Hematopoietic multipotent progenitor cell treated with erythropoietin and hydrocortisone succinate and interleukin-3 and kit ligand, for 17 days (in vitro differentiated cells): ENCODE measurements at regions not wholly inside any gene's neighbourhood (a gene's known extent, or its start where the extent isn't known, plus 50 kb on each side); places are given as distances from the start of the nearest gene placed in this dataset.

Experiments used
- DNase-seq: peaks from one replicate; pipeline ENCODE4 v3.0.0-alpha.2; 2015; ENCODE audit warnings: low spot score

DNA sequence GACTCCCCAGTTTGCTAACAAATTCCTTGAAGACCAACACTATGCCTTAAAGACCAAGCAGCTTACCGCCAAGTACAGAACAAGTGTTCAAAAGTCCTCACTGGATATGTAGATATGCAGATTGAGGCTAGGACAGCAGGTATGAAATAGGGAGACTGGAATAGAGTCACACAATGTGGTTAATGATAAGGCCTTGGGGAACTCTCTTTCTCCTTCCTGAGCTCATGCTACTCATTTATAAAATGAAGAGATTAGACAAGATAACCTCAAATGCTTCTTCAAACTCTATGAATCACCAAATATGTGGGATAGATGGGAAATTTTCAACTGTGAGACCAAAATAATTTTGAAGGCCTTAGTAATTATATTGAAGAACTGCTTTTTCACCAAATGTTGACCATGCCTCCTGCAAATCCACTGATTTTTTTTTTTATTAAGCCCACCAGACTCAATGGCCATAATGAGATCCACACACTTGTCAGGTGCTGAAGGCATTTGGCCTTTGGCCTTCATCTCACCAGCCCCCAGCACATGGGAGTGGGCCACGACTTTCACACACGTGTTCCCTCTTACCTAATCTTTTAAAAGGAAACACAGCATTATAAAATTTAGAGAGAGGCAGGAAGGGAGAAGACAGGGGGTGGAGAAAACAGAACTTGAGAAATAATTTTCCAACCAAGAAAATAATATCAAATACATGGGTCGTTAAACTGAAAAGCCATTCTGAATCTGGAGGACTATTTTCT lies 181.5 kb downstream of the EN1 start:
- no peak for DNase-seq

GRCh38 chr2:118661179-118661578 lies 186.3 kb downstream of the EN1 start:
- DNase-seq = no peak

DNA sequence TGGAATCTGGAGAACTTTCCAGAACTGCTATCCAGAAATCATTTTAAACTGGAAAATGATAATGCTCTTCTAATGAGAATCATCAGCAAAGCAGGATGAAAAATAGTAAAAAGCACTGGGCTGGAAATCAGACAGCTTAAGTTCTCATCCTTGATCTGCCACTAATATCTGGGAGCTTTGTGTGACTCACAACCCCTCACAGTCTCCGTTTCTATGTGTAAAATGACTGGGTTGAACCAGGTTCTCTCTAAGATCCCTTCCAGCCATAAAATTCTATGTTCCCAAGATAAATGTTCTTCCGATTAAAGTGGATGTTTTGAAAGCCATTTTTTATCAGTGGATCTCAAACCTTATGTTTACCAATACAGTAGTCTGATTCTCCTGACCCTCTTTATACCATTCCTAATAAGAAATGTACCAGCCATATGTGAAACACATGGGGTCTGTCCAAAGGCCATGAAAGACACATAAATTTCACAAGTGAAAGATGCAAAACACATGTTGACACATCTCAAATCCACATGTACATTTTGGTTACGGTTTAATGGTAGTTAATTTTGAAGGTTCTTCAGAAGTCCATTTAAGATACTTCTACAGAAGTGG lies 188.8 kb downstream of the EN1 start:
- DNase-seq = no peak

GRCh38 chr2:118657466-118657865 lies 190.0 kb downstream of the EN1 start:
- DNase-seq = no peak

DNA sequence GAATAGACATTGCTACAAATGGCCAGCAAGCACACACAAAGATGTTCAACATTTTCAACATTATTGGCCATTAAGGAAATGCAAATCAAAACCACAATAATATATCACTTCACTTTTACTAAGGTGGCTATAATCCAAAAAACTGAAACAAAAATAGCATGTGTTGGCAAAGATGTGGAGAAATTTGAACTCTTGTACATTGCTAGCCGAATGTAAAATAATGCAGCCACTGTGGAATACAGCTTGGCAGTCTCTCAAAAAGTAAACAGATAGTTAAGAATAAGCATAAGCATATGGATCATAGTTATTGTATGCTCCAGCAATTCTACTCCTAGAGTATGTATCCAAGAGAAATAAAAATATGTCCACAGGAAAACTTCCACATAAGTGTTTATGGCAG lies 192.5 kb downstream of the EN1 start:
- DNase-seq = no peak

DNA sequence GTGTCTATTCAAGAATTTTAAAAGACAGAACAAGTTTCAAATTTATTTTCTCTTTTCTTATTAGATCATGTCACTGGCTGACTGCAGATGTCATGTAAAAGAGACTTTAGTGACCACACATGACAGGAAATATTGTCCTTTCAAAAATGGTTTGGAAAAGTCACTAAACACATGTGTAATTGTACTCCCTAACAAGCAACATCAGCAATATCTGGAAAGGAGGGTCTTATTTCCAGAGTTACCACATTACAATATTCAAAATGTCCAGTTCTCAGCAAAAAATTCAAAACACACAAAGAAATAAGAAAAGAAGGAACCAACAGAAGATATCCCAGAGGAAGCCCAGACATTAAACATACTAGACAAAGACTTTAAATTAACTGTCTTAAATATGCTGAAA lies 197.1 kb downstream of the EN1 start:
- no peak for DNase-seq

GRCh38 chr2:118645876-118646275 lies 201.6 kb downstream of the EN1 start:
- no peak for DNase-seq

GRCh38 chr2:118644190-118644589 lies 203.3 kb downstream of the EN1 start:
- DNase-seq = no peak

GRCh38 chr2:118643294-118643693 lies 204.2 kb downstream of the EN1 start:
- no peak for DNase-seq

- DNase-seq = no peak
Measured at GRCh38 chr2:118642501-118642900, 204.9 kb downstream of the EN1 start.

DNA sequence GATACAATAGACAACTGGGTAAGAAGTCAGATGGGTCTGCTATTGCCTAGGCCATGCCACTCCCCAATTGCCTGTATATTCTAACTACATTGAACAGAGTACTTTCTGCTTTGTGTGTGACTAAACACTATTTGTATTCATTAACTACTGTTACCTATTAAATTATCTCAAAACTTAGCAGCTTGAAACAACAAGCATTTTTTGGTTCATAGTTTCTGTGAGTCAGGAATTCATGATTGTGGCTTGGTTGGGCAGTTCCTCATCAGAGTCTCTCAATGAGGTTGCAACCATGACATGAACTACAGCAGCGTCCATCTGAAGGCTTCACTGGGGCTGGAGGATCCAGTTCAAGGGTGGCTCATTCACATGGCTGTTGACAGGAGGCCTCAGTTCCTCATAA lies 205.7 kb downstream of the EN1 start:
- no peak for DNase-seq

DNA sequence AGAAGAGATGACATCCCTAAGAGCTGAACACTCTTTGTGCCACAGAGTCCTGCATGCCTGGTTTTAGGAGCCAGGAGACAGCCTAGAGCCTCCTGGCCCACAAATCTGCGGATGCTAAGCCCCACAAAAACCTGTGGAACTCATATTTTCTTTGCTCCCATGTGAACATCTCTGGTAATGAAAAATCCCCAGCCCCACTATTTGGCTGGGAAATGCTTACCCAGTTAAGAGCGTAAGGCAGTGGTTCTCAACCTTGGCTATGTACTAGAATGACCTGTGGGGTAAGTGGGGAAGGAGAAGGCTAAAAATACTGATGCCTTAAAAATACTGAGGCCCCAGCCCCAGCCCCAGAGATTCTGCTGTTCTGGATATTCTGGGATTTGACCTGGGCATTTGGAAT lies 208.1 kb downstream of the EN1 start:
- no peak for DNase-seq

DNA sequence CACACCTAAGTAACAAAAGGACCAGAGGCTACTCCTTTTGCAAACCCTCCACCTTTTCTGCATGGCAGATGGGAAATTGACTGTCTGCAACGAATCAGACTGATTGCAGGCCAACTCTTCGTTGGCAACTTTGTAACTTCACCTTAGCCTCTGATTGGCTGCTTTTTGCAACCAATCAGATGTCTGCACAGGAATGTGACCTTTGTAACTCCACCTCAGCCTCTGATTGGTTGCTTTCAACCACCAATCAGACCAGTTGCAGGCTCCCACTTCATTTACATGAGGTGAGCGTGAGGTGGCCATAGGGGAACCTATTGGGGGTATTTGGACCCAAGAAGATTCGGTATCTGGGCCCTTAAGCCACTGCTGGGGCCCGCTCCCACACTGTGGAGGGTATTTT lies 209.0 kb downstream of the EN1 start:
- no peak for DNase-seq

GRCh38 chr2:118635891-118636290 lies 211.6 kb downstream of the EN1 start:
- no peak for DNase-seq

DNA sequence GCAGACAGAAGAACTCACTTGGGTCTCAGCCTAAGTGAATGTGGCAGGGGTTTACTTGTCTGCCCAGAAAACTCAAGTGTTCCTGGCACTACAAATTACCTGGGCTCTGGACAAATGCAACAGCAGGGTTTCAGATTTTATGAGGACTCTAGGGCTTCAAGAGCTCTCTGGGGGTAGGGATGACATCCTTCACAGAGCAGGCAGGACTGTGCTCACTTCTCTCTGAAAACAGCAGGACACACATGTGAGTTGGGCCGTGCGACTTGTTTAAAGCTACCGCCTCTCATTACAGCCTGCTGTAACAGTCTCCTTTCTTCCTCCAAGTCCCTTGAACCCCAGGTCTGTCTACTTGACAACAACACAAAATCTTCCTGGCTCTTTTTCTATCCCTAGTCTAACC lies 212.6 kb downstream of the EN1 start:
- DNase-seq = no peak

- no peak for DNase-seq
Measured at GRCh38 chr2:118633371-118634018, 214.0 kb downstream of the EN1 start.

DNA sequence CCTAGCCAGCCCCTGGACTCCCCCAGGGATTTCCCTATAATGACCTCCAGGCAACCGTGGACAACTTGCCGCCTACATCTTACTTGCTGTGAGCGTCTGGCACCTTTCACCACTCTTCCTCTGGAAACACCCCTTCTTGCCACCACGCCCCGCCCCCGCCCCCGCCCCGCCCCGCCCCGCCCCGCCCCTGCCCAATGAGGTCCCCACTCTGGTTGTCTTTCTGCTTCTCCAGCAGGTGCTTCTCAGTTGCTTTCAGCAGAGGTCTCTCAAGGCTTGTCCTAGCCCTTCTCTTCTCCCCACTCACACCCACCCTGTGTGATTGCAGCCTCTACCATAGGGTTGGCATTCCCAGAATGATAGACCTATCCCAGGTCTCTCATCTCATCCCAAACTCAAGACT lies 214.5 kb downstream of the EN1 start:
- DNase-seq = no peak

- DNase-seq = no peak
Measured at GRCh38 chr2:118627156-118627555, 220.3 kb downstream of the EN1 start.

GRCh38 chr2:118622913-118623312 lies 224.5 kb downstream of the EN1 start:
- DNase-seq = no peak

DNA sequence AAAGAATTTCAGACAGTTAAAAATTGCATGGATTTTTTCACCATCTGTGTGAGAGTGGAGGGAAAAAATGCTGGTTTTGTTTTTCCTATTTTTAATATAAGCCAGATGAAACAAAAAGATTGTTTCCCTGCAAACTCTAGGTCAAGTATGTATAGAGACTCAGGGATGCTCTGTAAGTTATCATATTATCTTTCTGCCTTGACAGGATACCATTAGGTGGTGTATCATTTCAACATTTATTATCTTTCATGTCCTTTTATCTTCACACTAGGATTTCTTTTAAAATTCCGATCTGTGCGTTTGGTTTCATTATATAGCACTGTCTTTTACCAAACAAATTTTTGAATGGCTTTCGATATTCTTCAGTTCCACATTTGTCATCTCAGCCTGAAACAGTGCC lies 225.3 kb downstream of the EN1 start:
- DNase-seq = no peak

GRCh38 chr2:118618279-118618678 lies 229.2 kb downstream of the EN1 start:
- DNase-seq = no peak

GRCh38 chr2:118616432-118616831 lies 231.0 kb downstream of the EN1 start:
- DNase-seq = no peak

- DNase-seq = no peak
Measured at GRCh38 chr2:118614841-118615271, 232.6 kb downstream of the EN1 start.

DNA sequence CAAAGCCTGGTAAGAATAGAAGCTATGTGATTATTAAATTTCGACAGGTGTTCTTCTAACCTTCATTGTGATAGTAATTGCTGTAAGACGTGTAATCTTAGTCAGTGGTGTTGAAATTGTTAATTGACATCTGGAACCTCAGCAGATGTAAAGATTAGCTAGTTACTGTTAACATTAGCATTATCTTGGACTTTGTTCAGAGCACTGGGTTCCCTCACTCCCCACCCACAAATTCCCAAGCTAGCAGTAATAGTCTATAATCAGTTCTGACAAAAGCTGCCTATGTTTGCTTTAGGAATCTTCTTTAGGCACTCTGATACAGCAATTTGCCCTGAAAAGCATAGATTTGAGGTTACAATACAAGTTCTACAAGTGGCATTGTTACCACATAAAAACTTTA lies 233.7 kb downstream of the EN1 start:
- DNase-seq = no peak
